ENCODE measurements at regions not wholly inside any gene's neighbourhood (a gene's known extent, or its start where the extent isn't known, plus 50 kb on each side); places are given as distances from the start of the nearest gene placed in this dataset.
"Not testable (repeated sequence)": the region's sequence is repeated elsewhere in the genome, so short reads cannot be mapped to it uniquely, and the experiment has no call there.

GRCh38 chrX:6990552-6991193 lies 156.8 kb upstream of the STS start:
- Histone ChIP-seq H3K27me3 (no peaks in the 10 kb centered on the region), H3K9me3 (no peaks in the 10 kb centered on the region), H3K36me3 (no peaks in the 10 kb centered on the region), H3K27ac (no peak overlapping the region), H3K4me3 (no peak overlapping the region), H3K4me1 (peaks cover 0 to 6% (median 0%) of the 10 kb centered on the region in 4 donors)
- 87 to 100% methylated on average over 1 to 10 of the region's 10 CpGs for WGBS, 2 donors (ENCODE audit: low coverage in 1 of 2)
- DNase-seq, result no peak
- in situ Hi-C loops (cut with MboI; ENCODE audit: low pct_ligation_motif_present in 1 of 4, low pct_unique_long_range_greater_than_20kb in 1 of 4, low sequenced_read_pairs in 3 of 4) (no loop called here), intact Hi-C loops (cut with DNase I; ENCODE audit: low total_unique reads) (no loop called here)
- TF ChIP-seq, protein P1, sequence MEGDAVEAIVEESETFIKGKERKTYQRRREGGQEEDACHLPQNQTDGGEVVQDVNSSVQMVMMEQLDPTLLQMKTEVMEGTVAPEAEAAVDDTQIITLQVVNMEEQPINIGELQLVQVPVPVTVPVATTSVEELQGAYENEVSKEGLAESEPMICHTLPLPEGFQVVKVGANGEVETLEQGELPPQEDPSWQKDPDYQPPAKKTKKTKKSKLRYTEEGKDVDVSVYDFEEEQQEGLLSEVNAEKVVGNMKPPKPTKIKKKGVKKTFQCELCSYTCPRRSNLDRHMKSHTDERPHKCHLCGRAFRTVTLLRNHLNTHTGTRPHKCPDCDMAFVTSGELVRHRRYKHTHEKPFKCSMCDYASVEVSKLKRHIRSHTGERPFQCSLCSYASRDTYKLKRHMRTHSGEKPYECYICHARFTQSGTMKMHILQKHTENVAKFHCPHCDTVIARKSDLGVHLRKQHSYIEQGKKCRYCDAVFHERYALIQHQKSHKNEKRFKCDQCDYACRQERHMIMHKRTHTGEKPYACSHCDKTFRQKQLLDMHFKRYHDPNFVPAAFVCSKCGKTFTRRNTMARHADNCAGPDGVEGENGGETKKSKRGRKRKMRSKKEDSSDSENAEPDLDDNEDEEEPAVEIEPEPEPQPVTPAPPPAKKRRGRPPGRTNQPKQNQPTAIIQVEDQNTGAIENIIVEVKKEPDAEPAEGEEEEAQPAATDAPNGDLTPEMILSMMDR (IDR thresholded peaks at IDR 0.05), result no peak
- TF ChIP-seq POLR2AphosphoS5 (IDR thresholded peaks at IDR 0.05) (no peak), EP300 (IDR thresholded peaks at IDR 0.05; ENCODE audit: low read depth) (no peak), POLR2A (IDR thresholded peaks at IDR 0.05) (no peak)

DNA sequence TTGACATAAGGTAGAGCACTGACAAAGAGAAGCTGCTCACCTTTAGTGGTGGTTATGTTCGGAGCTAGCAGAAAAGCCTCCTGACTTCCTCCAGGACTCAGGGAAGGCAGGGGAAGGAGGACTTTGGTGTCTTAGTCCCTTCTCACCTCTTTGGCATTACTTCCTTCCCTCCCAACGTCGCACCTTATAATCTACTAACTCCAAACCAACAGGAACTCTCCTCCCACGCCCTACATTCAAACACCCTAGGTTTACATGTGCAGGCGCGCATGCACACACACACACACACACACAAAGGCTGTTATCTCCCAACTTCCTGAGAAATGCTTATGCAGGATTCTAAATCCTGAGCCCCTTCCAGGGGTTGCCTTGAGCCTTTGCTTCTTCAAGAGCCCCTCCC lies 157.7 kb upstream of the STS start:
- Histone ChIP-seq H3K27ac (peak overlapping the region in 1 of 4 donors; percentile 29), H3K9me3 (no peaks in the 10 kb centered on the region), H3K4me1 (peaks cover 0 to 6% (median 0%) of the 10 kb centered on the region in 4 donors), H3K36me3 (no peaks in the 10 kb centered on the region), H3K4me3 (no peak overlapping the region), H3K27me3 (no peaks in the 10 kb centered on the region)
- DNase-seq, result no peak
- intact Hi-C loops (cut with DNase I; ENCODE audit: low total_unique reads), result no loop called here
- 74 to 80% methylated on average over 1 to 6 of the region's 6 CpGs for WGBS, 2 donors (ENCODE audit: low coverage in 1 of 2)
- in situ Hi-C loops (cut with MboI; ENCODE audit: low pct_ligation_motif_present in 1 of 4, low pct_unique_long_range_greater_than_20kb in 1 of 4, low sequenced_read_pairs in 3 of 4), result no loop called here
- TF ChIP-seq POLR2A (IDR thresholded peaks at IDR 0.05) (no peak), POLR2AphosphoS5 (IDR thresholded peaks at IDR 0.05) (no peak), EP300 (IDR thresholded peaks at IDR 0.05; ENCODE audit: low read depth) (no peak)
- TF ChIP-seq, protein P1 (IDR thresholded peaks at IDR 0.05), result no peak

DNA sequence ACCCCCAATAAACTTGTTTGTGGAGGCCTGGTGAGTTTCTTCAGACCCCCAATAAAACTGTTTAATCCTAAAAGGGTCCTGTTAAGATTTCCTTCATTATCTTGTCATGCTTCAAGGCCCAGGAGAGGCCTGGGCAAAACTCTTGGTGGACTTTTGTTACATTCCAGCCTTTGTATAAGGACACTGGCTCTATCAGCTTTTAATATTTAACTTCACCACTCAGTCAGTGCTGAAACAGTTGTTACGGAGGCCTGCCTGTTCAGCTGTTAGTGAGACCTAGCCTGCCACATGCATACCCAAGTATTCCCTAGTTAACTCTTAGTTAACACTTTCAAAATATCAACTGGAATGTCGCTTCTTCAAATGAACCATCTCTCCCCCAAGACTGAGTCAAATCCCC lies 158.8 kb upstream of the STS start:
- DNase-seq; H3K36me3 ChIP-seq; in situ Hi-C loops (cut with MboI; ENCODE audit: low pct_ligation_motif_present in 1 of 4, low pct_unique_long_range_greater_than_20kb in 1 of 4, low sequenced_read_pairs in 3 of 4); H3K4me3 ChIP-seq; H3K9me3 ChIP-seq; H3K4me1 ChIP-seq; intact Hi-C loops (cut with DNase I; ENCODE audit: low total_unique reads); H3K27me3 ChIP-seq: not testable (repeated sequence)
- peak overlapping the region in 1 of 4 donors; percentile 29 for H3K27ac ChIP-seq
- 62 to 65% methylated on average over 2 of the region's 2 CpGs for WGBS, 2 donors (ENCODE audit: low coverage in 1 of 2)

GRCh38 chrX:6986915-6987314 lies 160.6 kb upstream of the STS start:
- intact Hi-C loops (cut with DNase I; ENCODE audit: low total_unique reads) (no loop called here), in situ Hi-C loops (cut with MboI; ENCODE audit: low pct_ligation_motif_present in 1 of 4, low pct_unique_long_range_greater_than_20kb in 1 of 4, low sequenced_read_pairs in 3 of 4) (no loop called here)
- H3K36me3 ChIP-seq, result no peaks in the 10 kb centered on the region
- no peak for DNase-seq
- no peak overlapping the region for H3K4me3 ChIP-seq
- H3K27ac ChIP-seq, result no peak overlapping the region
- no peak for TF ChIP-seq EP300 (IDR thresholded peaks at IDR 0.05; ENCODE audit: low read depth)
- TF ChIP-seq POLR2A (IDR thresholded peaks at IDR 0.05), result no peak
- no peak for TF ChIP-seq POLR2AphosphoS5 (IDR thresholded peaks at IDR 0.05)
- TF ChIP-seq, protein P1 (IDR thresholded peaks at IDR 0.05), result no peak
- H3K4me1 ChIP-seq, result peaks cover 0 to 6% (median 0%) of the 10 kb centered on the region in 4 donors
- H3K9me3 ChIP-seq, result no peaks in the 10 kb centered on the region
- WGBS, 2 donors (ENCODE audit: low coverage in 1 of 2), result 35% methylated on average over 4 of the region's 4 CpGs; no CpG with 5 or more reads in 1 of the 2 donors
- no peaks in the 10 kb centered on the region for H3K27me3 ChIP-seq

- no peak overlapping the region for H3K27ac ChIP-seq
- peaks cover 0 to 6% (median 0%) of the 10 kb centered on the region in 4 donors for H3K4me1 ChIP-seq
- intact Hi-C loops (cut with DNase I; ENCODE audit: low total_unique reads), result no loop called here
Measured at GRCh38 chrX:6985537-6985936, 162.0 kb upstream of the STS start.

More at GRCh38 chrX:6985537-6985936, 162.0 kb upstream of the STS start:
- H3K4me3 ChIP-seq, result no peak overlapping the region
- H3K36me3 ChIP-seq, result no peaks in the 10 kb centered on the region
- WGBS, 2 donors (ENCODE audit: low coverage in 1 of 2), result 79% methylated on average over 7 of the region's 7 CpGs; no CpG with 5 or more reads in 1 of the 2 donors
- no peaks in the 10 kb centered on the region for H3K9me3 ChIP-seq
- no peak for TF ChIP-seq POLR2AphosphoS5 (IDR thresholded peaks at IDR 0.05)
- TF ChIP-seq, protein P1 (IDR thresholded peaks at IDR 0.05), result no peak
- no peak for TF ChIP-seq POLR2A (IDR thresholded peaks at IDR 0.05)
- H3K27me3 ChIP-seq, result no peaks in the 10 kb centered on the region
- no peak for DNase-seq
- in situ Hi-C loops (cut with MboI; ENCODE audit: low pct_ligation_motif_present in 1 of 4, low pct_unique_long_range_greater_than_20kb in 1 of 4, low sequenced_read_pairs in 3 of 4), result no loop called here

All from transverse colon (tissue), 4 donors.